Kidney epithelial cell (primary cell): ENCODE measurements at regions not wholly inside any gene's neighbourhood (a gene's known extent, or its start where the extent isn't known, plus 50 kb on each side); places are given as distances from the start of the nearest gene placed in this dataset.

Experiments used
- DNase-seq: peaks from one replicate; pipeline ENCODE4 v3.0.0-alpha.2; 2010; ENCODE audit warnings: low read depth
- H3K27me3 ChIP-seq: 2 replicates; pipeline ENCODE4 v1.6.0; 2011; ENCODE audit warnings: low read length; ENCODE audit not compliant: control insufficient read depth, insufficient read depth
- H3K36me3 ChIP-seq: 2 replicates; pipeline ENCODE4 v1.5.1; 2011; ENCODE audit warnings: low read length; ENCODE audit not compliant: control insufficient read depth, insufficient read depth
- H3K4me3 ChIP-seq: 2 replicates; pipeline ENCODE4 v1.5.1; 2011; ENCODE audit warnings: low read depth, mild to moderate bottlenecking, control low read depth, low read length
- CTCF ChIP-seq: IDR thresholded peaks from 2 replicates; pipeline ENCODE4 v1.5.1; 2011; ENCODE audit warnings: mild to moderate bottlenecking, moderate library complexity, low read length, control low read depth, inconsistent platforms; ENCODE audit not compliant: insufficient read depth, poor library complexity, severe bottlenecking

GRCh38 chr5:96260009-96260408 lies 173.0 kb downstream of the PCSK1 start:
- H3K4me3 ChIP-seq: no peak overlapping the region
- no peak for DNase-seq
- no peaks in the 10 kb centered on the region for H3K36me3 ChIP-seq
- no peak for TF ChIP-seq CTCF
- no peaks in the 10 kb centered on the region for H3K27me3 ChIP-seq

- no peaks in the 10 kb centered on the region for H3K27me3 ChIP-seq
- no peak overlapping the region for H3K4me3 ChIP-seq
- H3K36me3 ChIP-seq: no peaks in the 10 kb centered on the region
- TF ChIP-seq CTCF: no peak
- peak; percentile 37 for DNase-seq
Measured at GRCh38 chr5:96259151-96259772, 173.8 kb downstream of the PCSK1 start.

- no peak overlapping the region for H3K4me3 ChIP-seq
- H3K27me3 ChIP-seq: no peaks in the 10 kb centered on the region
- no peak for DNase-seq
- H3K36me3 ChIP-seq: no peaks in the 10 kb centered on the region
- no peak for TF ChIP-seq CTCF
Measured at GRCh38 chr5:96258692-96259091, 174.4 kb downstream of the PCSK1 start.

- peak; percentile 41 for DNase-seq
- Histone ChIP-seq H3K36me3 (no peaks in the 10 kb centered on the region), H3K4me3 (no peak overlapping the region), H3K27me3 (no peaks in the 10 kb centered on the region)
- no peak for TF ChIP-seq CTCF
Measured at GRCh38 chr5:96257904-96258303, 175.1 kb downstream of the PCSK1 start.

- no peak for TF ChIP-seq CTCF
- H3K36me3 ChIP-seq: no peaks in the 10 kb centered on the region
- no peak overlapping the region for H3K4me3 ChIP-seq
- DNase-seq: no peak
- no peaks in the 10 kb centered on the region for H3K27me3 ChIP-seq
Measured at GRCh38 chr5:96256795-96257470, 176.1 kb downstream of the PCSK1 start.

GRCh38 chr5:96254980-96255691 lies 177.9 kb downstream of the PCSK1 start:
- DNase-seq: no peak
- H3K4me3 ChIP-seq: no peak overlapping the region
- no peak for TF ChIP-seq CTCF
- no peaks in the 10 kb centered on the region for H3K36me3 ChIP-seq
- H3K27me3 ChIP-seq: no peaks in the 10 kb centered on the region
